HUDEP-2 (cell line): ENCODE measurements at regions not wholly inside any gene's neighbourhood (a gene's known extent, or its start where the extent isn't known, plus 50 kb on each side); places are given as distances from the start of the nearest gene placed in this dataset.

Source experiments
- DNase-seq, 76 experiments: peaks; one replicate each; lab custom pipeline; 2025; ENCODE audit not compliant: unreplicated experiment in 76 of 76; lab: John Stamatoyannopoulos, UW

DNA sequence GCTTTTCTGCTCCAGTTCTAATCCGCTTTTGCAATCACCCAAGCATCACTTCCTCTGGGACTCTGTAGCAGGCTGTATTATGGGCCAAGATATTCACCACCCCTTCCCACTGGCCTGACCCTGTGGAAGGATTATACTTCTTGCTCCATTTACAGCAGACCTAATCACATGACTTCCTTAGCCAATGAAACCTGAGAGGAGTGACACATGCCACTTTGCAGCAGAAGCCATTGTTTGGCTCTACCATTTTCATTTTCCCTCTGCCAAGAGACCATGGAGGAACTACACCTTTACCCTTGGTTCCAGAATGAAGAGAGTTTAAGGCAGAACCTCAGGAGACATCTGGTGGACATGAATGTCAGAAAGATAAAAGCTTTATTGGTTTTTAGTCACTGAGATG, 134.9 kb upstream of the HSD17B12 start:
- DNase-seq: no peak

DNA sequence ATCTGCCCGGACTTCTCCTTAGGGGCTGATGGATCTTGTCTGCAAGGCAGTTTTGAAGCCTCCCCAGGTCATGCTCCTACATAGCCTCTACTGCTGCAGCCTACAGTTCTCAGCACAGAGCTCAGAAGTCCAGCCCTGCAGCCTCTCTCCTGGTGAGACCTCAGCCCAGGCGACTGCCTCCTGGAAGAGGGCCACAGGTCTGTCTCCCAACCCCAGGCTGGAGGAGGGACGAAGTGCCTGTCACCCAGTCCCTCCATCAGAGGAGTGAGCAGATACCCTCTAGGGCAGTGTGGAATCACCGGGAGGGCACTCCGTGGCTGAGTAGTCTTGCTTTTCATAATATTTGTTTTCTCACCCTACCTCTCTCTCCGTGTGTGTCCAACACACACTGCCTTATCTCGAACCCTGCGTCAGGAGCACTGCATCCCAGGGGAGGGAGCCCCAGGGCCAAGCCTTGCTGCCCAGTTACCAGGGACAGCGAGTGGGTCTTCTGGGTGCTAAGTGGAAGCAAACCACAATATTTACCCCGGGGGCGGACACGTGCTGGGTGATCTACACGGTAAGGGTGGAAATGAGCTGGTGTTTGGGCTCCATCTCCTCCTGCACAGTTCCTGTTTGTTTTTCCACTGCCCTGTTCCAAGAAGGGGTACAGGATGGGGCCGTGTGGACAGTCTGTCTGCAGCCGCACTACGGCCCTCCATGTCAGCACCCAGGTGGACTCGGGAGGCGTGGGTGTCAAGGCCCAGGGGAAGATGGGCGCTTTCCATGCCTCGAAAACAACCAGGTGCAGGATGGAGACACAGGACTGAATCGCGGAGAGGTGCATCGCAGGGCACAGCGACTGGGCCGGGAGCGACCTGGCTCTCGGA, 133.7 kb upstream of the HSD17B12 start:
- no peak for DNase-seq

- DNase-seq: no peak
These were observed 133.1 kb upstream of the HSD17B12 start for GRCh38 chr11:43547430-43547831.

DNA sequence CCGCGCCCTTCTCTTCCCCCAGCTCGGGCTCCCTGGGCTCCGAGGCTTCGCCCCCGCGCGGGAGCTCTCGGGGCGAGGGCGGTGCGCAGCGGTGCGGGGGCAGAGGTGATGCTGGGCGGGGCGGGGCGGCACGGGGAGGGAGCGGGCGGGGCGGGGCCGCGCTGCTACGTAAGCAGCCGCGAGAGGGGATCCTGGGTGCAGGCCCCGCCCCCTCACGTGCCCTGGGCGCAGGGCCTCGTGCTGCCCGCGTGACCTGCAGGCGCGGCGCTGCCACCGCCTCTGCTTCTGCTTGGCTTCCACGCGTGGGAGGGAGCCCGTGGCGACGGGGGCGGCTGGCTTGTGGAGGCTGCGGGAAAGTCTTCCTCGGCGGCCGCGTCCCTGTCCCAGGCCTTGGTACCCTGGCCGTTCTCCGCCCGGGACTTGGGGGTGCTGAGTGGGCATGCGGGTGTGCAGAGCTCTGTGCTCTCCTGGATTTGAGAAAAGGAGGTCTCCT, 132.6 kb upstream of the HSD17B12 start:
- DNase-seq: peak in 69 of 76 experiments; percentile 9 to 84 (median 61)

DNA sequence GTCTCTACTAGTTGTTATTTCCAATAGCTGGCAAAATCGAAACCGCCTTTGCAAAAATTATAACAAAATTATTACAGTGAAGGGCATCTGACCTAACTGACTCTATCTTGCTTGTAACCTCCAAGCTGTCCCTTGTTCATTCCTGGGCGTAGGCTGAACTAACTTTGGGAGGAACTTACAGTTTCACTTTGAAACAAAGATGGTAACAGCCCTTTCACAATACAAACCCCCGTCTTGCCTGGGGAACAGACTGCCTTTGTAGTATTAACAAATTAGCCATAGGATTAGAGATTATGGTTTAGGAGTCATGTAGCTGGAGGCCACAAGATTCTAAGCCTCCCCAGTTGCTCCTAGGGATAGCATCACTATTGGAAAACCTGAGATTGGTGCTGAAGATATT, 131.6 kb upstream of the HSD17B12 start:
- no peak for DNase-seq

DNA sequence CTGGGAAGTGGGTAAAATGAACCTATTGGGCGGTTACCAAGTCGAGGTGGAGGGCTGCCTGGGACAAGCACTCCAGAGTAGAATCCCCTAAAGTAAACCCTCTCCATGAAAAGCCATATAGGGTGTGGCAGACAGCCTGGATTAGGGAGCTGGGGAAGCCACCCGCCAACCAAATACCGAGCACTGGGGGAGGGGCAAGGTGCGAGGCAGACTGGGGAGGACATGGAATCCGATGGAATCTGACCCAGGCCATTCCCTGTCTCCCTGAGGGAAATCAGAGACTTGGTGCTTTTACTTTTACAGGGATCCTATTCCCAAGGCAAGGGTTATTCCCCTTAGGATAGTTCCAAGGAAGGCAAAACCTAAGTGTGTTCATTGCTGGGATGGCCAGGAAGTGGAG, 130.9 kb upstream of the HSD17B12 start:
- no peak for DNase-seq

DNA sequence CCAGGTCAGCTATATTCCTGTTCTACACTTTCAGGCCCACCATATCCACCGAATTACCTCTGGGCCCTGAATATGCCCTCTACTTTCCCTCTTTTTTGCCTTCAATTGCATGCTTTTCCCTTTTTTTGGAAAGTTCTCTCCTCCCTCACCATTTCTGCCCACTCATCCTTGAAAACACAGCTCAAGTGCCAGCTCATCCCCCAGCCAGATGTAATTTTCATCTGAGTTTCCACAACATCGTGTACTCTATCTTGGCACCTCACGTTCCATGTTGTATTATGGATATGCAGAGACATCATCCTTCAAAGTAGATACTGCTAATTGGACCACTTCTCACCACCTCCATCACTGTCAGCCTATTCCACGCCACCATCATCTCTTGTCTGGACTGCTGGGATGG, 129.8 kb upstream of the HSD17B12 start:
- no peak for DNase-seq

- peak in 3 of 76 experiments; percentile 14 to 39 (median 17) for DNase-seq
These were observed 126.4 kb upstream of the HSD17B12 start for GRCh38 chr11:43554148-43554473.

DNA sequence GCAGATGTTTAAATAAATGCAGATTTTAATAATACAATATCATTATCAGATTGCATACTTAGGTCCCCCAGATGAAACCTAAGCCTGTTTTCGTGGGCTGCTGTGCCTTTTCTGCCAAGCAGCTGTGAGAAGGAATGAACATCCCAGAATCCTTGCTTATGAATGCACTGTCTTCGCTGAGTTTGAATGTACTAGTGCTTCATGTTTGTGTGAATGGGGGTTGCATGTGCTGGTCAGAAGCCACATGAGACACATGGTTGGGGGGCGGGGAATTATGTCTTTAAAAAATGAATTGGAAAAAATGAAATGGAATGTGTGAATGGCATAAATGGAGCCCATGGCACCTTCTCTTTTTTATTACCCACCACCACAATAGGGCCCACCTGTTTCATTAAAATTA, 125.4 kb upstream of the HSD17B12 start:
- DNase-seq: no peak

- no peak for DNase-seq
These were observed 124.5 kb upstream of the HSD17B12 start for GRCh38 chr11:43555816-43556611.

DNA sequence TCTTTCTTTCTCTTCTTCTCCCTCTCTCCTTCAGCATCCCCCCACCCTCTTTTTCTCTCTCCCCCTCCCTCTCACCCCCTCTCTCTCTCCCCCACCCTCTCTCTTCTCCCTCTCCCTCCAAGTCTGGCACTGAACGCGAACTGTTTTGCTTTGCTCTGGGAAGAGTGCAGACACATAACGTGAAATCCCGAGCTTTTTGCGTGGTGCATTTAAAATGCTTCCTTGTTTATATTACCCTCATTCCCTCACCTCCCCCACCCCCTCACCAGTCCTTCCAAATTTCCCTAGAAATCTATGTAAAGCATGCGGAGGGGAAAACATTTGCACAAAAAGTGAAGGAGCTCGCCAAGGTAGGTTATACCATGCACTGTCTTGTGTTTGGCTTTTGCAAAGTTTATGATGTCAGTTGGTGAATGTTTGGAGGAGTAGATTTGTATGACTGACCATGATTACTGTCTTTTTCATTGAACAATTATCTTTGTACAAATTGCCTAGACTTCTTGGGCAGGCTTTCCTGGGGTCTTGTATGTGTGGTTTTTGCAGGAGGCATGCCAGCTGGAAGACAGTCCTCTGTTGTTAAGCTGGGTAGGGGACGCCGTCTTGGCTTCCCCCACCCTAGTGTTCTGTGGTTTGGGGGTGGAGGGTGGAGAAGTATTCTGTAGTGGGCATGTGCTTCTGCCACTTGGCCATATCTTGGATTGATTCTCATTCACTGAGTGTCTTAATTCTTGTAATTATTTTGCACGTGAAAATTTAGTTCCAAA, 123.7 kb upstream of the HSD17B12 start:
- no peak for DNase-seq

- DNase-seq: peak in 35 of 76 experiments; percentile 10 to 82 (median 35)
These were observed 122.9 kb upstream of the HSD17B12 start for GRCh38 chr11:43557553-43558110.

DNA sequence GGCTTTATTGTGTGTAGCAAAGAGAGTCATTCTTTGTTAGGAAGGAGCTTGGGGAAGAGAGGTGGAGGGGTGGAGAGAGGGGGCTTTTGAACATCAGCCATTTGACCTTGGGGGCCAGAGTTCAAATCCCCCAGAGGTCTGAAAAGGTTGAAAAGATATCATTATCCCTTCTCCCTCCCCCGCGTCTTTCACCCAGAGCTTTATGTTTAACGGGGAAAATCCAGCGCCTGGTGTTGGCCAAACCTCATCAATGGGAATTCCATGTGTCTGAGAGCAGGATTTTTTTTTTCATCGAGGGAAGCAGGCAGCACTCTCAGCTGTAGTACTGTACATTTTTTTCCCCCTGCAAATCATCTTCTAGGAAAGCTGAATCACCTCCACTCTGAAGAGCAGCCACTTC, 122.4 kb upstream of the HSD17B12 start:
- DNase-seq: no peak

GRCh38 chr11:43558556-43559127, 121.9 kb upstream of the HSD17B12 start:
- no peak for DNase-seq

- no peak for DNase-seq
These were observed 118.7 kb upstream of the HSD17B12 start for GRCh38 chr11:43561832-43562231.

DNA sequence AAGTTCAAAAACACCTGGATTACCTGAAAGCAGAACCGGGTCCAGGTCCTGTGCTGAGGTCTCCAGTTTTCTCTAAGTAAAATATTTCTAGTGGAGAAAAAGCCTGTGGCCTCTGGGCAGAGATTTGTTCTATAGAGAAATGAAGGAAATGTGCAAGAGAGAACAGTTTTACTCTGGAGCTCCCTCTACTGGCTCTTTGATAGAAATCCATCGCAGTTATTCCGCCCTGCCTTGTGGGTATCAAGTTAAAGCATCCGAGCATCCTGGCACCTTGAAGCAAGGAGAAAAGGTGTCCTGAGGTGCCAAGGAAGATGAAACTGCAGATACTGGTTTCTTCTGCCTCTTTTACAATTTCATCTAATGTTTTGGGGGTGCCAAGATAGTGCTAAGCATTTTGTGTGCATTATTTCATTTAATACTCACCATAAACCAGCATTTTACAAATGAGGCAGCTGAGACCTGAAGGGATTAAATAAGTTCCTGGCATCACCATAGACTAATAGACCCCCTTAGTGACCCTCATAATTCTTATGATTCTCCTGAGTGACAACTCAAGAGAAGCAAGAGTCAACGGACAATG, 113.1 kb upstream of the HSD17B12 start:
- DNase-seq: peak in 15 of 76 experiments; percentile 7 to 61 (median 27)

GRCh38 chr11:43573233-43573632, 107.3 kb upstream of the HSD17B12 start:
- peak in 27 of 76 experiments; percentile 7 to 53 (median 21) for DNase-seq

DNA sequence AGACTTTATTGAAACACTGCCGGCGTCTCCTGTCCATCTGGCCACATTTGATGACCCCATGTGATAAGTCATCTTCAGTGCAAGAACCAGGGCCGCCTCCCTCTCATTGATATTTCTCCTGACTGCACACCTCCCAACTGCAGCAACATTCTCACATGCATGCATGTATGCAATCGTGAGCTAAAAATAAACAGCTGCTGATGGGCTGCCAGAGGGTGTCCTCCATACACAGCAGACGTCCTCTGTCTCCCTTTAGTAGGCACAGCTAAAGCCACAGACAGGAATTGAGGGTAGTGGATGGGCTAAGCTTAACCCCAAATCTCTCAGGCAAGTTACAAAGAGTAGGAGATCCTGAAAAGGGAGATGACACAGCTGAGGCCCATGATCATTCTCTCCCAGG, 106.7 kb upstream of the HSD17B12 start:
- no peak for DNase-seq

DNA sequence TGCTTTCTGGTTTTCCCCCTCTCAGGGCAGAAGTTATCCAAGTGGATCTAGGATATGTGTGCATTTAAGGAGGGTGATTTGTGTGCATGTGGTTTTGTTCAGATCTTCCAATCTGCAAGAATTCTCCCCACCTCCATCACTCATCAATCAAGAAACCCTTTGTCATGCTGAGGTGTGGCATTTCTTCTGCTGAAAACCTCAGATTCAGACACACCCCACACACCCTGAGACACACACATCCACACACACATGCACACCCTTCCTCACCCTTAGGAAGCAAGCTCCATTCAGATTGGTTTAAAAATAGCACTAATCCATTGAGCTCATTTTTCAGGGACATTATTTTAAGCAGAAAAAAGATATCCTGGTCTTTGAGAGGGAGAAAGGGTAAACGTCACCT, 106.1 kb upstream of the HSD17B12 start:
- no peak for DNase-seq
